NCI-H748 treated with DMSO at 0.1 percent for 48 hours (cell line): ENCODE measurements at regions not wholly inside any gene's neighbourhood (a gene's known extent, or its start where the extent isn't known, plus 50 kb on each side); places are given as distances from the start of the nearest gene placed in this dataset.
"Not testable (repeated sequence)": the region's sequence is repeated elsewhere in the genome, so short reads cannot be mapped to it uniquely, and the experiment has no call there.

ENCODE experiments used
- DNase-seq: peaks from one replicate; lab custom pipeline; 2025; lab: John Stamatoyannopoulos, UW

DNA sequence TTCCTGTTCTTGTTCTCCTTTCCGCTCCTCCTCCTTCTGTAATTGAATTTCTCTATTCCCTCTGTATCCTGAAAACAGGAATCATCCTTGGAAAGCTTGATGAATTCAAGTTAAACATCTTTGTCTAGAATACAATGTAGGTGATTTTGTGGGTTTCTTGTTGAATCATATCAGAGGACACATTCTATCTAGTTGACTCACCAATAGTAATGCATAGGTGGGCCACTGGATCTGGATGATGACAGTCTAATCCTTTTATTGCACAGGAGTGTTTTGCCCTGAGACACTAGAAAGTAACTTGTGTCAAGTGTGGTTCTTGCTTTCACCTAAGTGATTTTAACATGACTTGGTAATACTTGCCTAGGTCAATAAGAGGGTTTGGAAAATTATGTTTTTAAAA lies 164.3 kb downstream of the RFPL4B start:
- no peak for DNase-seq

DNA sequence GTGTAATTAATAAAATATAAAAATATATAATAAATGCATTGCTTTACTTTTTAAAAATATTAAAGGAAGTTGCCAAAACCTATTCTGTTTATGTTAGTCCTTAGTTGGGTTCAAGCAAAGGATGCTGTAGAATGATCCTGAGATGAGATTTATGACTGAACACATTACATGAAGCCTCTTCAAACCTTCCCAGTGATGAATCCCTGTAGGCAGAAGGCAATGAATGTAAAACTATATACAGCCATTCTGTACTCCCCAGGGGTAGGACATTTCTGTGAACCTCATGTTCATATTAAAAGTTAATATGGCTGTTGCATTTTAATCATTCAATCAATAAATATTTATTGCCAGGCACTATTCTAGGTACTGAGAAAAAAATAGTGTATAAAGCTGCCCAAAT lies 166.0 kb downstream of the RFPL4B start:
- no peak for DNase-seq

DNA sequence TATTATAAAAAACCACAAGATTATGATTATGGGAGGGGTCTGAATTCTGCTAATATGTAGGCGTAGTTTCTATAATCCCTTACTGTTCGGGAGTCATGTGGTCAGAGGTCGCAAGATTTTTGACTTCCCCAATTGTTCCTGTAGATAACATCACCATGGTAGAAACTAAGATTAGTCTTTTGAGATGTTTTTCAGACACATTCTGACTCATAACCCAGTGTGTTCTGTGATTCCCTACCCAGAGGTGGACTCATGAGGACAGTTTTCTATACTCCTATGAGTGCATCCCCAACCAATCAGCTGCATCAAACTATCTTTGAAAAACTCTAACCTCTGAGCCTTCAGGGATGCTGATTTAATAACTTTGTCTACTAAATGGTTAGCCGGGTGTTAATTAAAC lies 175.5 kb downstream of the RFPL4B start:
- no peak for DNase-seq

- DNase-seq, result no peak
Observed at GRCh38 chr6:112524071-112524470, 176.9 kb downstream of the RFPL4B start.

DNA sequence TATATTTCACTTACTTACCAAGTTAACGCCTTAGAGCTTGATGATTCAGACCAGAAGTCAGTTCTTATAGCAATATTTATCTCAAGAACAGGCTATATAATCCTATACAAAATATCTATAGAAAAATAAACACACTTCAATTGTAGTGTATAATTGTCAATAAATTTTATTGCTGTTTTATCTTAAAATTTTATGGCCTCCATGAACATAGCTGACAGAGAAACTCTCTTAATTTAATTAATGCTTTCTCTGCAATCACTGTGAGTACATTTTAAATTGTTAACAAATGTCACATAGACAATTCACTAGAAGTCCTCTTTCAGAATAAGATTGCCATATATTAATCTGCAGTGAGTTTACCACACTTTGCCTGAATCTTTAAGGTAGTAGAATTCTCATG lies 178.6 kb downstream of the RFPL4B start:
- DNase-seq, result no peak

DNA sequence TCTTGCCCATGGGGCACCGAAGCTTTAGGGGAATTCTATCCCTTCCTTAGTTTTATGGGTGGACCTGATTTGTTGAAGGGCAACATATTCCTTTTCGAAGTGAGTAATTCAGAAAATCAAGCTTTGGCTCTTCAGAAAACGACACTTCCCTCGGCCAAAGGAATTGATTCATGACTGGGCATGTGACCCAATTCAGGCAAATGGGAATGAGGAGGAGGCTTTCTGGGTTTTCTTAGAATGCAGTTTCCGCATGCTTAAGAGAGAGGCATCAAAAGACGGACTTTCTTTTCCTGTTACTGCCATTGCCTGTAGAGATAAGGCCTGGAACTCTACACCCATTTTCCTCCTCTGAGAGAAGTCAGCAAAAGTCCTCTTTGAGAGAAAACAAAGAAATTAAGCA lies 179.5 kb downstream of the RFPL4B start:
- DNase-seq, result no peak

DNA sequence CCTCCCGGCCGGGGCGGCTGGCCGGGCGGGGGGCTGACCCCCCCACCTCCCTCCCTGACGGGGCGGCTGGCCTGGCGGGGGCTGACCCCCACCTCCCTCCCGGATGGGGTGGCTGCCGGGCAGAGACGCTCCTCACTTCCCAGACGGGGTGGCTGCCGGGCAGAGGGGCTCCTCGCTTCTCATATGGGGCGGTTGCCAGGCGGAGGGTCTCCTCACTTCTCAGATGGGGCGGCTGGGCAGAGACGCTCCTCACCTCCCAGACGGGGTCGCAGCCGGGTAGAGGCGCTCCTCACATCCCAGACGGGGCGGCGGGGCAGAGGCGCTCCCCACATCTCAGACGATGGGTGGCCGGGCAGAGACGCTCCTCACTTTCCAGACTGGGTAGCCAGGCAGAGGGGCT lies 181.2 kb downstream of the RFPL4B start:
- not testable (repeated sequence) for DNase-seq

- DNase-seq, result no peak
Observed at GRCh38 chr6:112535816-112536215, 188.7 kb downstream of the RFPL4B start.

DNA sequence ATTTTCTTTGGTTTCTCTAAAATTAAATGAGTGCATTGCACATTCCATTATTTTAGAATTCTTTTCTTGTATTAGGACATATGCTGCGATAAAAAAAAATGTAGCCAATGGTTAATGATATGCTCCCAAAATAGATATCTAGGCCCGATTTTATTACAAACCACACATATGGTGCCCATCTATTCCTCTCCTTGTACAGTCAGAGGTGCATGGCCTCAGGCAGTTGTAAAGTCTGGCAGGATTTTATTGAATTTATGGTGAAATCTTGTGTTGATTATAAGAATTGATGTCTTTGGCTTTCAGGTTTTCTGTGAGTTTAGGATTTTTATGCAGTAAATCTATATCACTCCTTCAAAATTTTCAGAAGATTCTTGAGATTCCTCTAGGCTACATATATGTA lies 192.2 kb downstream of the RFPL4B start:
- no peak for DNase-seq

DNA sequence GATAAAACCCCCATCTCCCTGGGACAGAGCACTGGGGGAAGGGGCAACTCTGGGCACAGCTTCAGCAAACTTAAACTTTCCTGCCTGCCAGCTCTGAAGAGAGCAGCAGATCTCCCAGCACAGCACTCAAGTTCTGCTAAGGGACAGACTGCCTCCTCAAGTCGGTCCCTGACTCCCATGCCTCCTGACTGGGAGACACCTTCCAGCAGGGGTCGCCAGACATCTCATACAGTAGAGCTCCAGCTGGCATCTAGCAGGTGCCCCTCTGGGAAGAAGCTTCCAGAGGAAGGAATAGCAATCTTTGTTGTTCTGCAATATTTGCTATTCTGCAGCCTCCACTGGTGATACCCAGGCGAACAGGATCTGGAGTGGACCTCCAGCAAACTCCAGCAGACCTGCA lies 194.7 kb downstream of the RFPL4B start:
- not testable (repeated sequence) for DNase-seq

GRCh38 chr6:112547321-112548085 lies 200.4 kb downstream of the RFPL4B start:
- not testable (repeated sequence) for DNase-seq

GRCh38 chr6:112549749-112550148 lies 202.6 kb downstream of the RFPL4B start:
- DNase-seq, result no peak

GRCh38 chr6:112557435-112557834 lies 210.3 kb downstream of the RFPL4B start:
- DNase-seq, result no peak

GRCh38 chr6:112557961-112558360 lies 210.8 kb downstream of the RFPL4B start:
- DNase-seq, result no peak

- DNase-seq, result no peak
Observed at GRCh38 chr6:112560651-112561050, 213.5 kb downstream of the RFPL4B start.

GRCh38 chr6:112562301-112563231 lies 215.4 kb downstream of the RFPL4B start:
- DNase-seq, result no peak

DNA sequence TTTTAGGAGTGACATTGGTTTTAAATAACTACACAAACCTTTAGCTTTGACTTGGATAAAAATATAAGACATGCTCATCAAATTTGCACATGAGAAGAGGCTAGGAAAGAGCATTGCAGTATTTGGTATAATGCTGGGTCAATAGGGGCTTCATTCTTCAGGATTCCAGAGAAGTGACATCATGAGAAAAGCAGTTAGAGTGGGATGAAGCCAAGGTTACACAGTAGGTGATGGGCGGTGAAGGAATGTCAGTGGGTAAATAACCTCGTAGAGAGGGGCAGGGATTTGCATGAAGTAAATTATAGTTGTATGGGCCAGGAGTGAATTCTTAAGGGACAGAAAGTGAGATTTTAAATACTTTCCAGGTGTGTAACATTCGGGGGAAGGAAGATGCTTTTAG lies 216.2 kb downstream of the RFPL4B start:
- no peak for DNase-seq

DNA sequence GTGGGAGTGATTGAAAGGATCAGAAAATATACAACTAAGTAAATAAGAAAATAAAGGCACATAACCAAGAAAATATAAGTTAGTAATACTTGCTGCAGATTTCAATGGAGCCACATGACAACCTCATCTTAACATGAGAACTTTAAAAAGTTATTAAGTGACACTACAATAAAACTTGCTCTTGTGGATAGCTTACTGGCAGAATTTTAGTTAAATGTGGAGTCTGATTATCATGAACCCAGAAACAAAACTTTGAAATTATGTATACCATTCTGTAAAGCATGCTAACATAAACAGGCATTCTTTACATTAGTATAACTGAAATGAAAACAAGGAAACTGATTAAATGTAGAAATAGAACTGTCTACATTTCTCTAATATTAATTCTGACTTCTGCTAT lies 220.9 kb downstream of the RFPL4B start:
- no peak for DNase-seq

DNA sequence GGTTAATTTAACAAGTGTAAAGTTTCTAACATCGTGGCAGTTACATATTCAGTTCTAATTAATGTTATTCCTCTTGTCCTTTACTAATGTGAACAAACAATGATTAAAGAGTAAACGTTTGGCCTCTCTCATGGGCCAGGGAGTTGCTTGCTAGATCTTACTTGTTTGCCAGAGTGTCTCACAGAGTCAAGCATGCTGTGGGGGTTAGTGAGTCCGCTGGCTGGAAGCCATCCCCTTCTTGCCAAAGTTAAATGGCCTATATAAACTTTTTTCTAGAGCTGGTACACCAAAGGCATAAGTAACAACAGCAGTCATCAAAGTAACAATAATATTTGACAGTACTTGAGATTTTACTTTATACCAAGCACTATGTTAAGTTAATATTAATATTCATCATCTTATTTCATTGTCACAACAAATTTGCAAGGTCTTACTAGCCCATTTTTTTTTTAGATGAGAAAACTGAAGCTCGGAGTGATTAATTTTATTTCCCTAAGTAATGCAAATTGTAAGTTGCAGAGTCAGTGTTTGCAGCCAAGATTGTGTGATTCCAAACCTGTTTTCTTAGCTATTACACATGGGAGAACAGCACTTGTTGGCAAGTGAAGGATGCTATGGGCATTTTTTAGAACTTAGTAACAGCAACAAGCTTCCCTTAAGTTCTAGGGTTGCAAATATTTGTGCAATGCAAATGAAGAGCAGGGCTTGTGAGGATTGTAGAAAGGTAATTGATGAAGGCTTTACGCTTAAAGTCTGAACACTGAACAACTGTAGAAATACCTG lies 224.5 kb downstream of the RFPL4B start:
- DNase-seq, result no peak

GRCh38 chr6:112574190-112574589 lies 227.1 kb downstream of the RFPL4B start:
- no peak for DNase-seq

DNA sequence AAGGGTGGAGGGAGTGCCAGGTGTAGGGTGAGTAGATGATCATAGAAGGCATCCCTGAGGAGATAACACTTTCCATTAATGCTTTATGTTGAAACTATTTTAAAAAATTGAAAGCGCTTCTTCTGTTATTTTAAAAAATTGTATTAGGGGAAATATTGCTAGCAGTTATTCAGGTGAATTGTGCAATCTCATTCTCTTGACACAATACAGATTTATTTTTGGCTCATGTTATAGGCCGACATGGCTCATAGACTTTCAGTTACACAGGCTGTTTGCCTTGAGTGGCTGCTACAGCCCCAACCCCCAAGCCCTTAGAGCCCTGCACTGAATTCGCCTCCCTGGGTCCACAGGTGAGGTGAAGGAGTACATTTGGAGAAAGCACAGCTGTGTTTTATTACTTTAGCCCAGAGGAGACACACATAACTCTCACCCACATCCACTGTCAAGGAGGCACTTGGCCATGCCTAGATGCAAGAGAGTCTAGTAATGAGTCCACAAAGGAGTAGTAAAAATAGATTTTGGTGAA lies 228.2 kb downstream of the RFPL4B start:
- no peak for DNase-seq

DNA sequence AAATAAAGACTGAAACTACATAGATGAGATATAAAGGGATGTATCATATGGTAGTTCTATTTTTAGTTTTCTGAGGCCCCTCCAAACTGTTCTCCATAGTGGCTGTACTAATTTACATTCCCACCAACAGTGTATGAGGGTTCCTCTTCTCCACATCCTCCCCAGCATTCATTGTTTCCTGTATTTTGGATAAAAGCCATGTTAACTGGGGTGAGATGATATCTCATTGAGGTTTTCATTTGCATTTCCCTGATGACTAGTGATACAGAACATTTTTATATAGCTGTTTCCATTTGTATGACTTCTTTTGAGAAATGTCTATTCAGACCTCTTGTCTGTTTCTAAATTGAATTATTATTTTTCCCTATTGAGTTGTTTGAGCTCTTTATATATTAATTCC lies 229.3 kb downstream of the RFPL4B start:
- DNase-seq, result no peak
